HepG2 (cell line): ENCODE measurements at regions not wholly inside any gene's neighbourhood (a gene's known extent, or its start where the extent isn't known, plus 50 kb on each side); places are given as distances from the start of the nearest gene placed in this dataset.

Experiments used
- CBFB ChIP-seq: sonication (generic); formaldehyde crosslinking; IDR thresholded peaks from 2 replicates; pipeline ENCODE4 v1.4.0; 2020; ENCODE audit warnings: missing genetic modification reagents
- ELF3 ChIP-seq: IDR thresholded peaks from 2 replicates; pipeline ENCODE4 v1.6.1; 2016; ENCODE audit warnings: missing genetic modification reagents, missing compliant biosample characterization
- ETV6 ChIP-seq: sonication (generic); formaldehyde crosslinking; conservative IDR thresholded peaks from 2 replicates; pipeline ENCODE4 v1.4.0; 2020; ENCODE audit warnings: missing genetic modification reagents
- JUND ChIP-seq: sonication (generic); formaldehyde crosslinking; IDR thresholded peaks from 2 replicates; pipeline ENCODE4 v1.8.0; 2022; ENCODE audit warnings: mild to moderate bottlenecking, missing genetic modification reagents
- RXRA ChIP-seq: sonication (generic); formaldehyde crosslinking; IDR thresholded peaks from 2 replicates; pipeline ENCODE4 v1.5.1; 2020; ENCODE audit warnings: missing genetic modification reagents
- ZNF124 ChIP-seq: sonication (generic); formaldehyde crosslinking; IDR thresholded peaks from 2 replicates; pipeline ENCODE4 v1.4.0; 2020; ENCODE audit warnings: missing genetic modification reagents
- ZNF383 ChIP-seq: sonication (generic); formaldehyde crosslinking; IDR thresholded peaks from 2 replicates; pipeline ENCODE4 v1.4.0; 2020; ENCODE audit warnings: missing genetic modification reagents, mild to moderate bottlenecking, borderline replicate concordance
- TF ChIP-seq, protein P1 (sequence below): sonication (generic); formaldehyde crosslinking; IDR thresholded peaks from 2 replicates; pipeline ENCODE4 v1.5.0; 2020; ENCODE audit warnings: mild to moderate bottlenecking, missing genetic modification reagents, moderate library complexity
- TF ChIP-seq, protein P2 (sequence below): sonication (generic); formaldehyde crosslinking; IDR thresholded peaks from 2 replicates; pipeline ENCODE4 v1.5.0; 2020; ENCODE audit warnings: mild to moderate bottlenecking, missing genetic modification reagents
- TF ChIP-seq, protein P3 (sequence below): sonication (generic); formaldehyde crosslinking; IDR thresholded peaks from 2 replicates; pipeline ENCODE4 v1.8.1; 2023; ENCODE audit warnings: mild to moderate bottlenecking, moderate library complexity, missing genetic modification reagents
- TF ChIP-seq, protein P4 (sequence below): sonication (generic); formaldehyde crosslinking; IDR thresholded peaks from 2 replicates; pipeline ENCODE4 v1.4.0; 2020; ENCODE audit warnings: missing genetic modification reagents

DNA sequence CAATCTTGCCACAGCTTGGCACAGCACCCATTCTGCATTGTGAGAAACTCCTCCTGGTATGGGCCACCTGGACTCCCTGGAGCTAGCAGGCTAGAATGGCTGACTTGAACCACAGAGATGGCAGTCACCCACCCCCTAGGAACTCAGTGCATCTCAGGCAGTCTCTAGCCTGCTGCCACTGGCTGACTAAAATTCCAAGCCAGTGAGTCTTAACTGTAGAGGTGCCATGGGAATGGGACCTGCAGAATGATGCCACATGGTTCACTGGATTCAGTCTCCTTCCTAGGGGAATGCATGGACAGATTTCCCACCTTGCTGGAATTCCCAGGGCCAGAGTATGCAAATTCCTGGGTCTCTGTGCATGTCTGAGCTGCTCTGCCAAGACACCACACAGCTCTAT lies 382.9 kb downstream of the MAN2A1 start:
- TF ChIP-seq, protein P1, sequence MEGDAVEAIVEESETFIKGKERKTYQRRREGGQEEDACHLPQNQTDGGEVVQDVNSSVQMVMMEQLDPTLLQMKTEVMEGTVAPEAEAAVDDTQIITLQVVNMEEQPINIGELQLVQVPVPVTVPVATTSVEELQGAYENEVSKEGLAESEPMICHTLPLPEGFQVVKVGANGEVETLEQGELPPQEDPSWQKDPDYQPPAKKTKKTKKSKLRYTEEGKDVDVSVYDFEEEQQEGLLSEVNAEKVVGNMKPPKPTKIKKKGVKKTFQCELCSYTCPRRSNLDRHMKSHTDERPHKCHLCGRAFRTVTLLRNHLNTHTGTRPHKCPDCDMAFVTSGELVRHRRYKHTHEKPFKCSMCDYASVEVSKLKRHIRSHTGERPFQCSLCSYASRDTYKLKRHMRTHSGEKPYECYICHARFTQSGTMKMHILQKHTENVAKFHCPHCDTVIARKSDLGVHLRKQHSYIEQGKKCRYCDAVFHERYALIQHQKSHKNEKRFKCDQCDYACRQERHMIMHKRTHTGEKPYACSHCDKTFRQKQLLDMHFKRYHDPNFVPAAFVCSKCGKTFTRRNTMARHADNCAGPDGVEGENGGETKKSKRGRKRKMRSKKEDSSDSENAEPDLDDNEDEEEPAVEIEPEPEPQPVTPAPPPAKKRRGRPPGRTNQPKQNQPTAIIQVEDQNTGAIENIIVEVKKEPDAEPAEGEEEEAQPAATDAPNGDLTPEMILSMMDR (CRISPR knock-in tag) = no peak
- TF ChIP-seq JUND (no peak), RXRA (CRISPR knock-in tag) (no peak), ELF3 (no peak), CBFB (CRISPR knock-in tag) (no peak), ZNF383 (no peak), ZNF124 (CRISPR knock-in tag) (no peak), ETV6 (no peak)
- TF ChIP-seq, protein P2, sequence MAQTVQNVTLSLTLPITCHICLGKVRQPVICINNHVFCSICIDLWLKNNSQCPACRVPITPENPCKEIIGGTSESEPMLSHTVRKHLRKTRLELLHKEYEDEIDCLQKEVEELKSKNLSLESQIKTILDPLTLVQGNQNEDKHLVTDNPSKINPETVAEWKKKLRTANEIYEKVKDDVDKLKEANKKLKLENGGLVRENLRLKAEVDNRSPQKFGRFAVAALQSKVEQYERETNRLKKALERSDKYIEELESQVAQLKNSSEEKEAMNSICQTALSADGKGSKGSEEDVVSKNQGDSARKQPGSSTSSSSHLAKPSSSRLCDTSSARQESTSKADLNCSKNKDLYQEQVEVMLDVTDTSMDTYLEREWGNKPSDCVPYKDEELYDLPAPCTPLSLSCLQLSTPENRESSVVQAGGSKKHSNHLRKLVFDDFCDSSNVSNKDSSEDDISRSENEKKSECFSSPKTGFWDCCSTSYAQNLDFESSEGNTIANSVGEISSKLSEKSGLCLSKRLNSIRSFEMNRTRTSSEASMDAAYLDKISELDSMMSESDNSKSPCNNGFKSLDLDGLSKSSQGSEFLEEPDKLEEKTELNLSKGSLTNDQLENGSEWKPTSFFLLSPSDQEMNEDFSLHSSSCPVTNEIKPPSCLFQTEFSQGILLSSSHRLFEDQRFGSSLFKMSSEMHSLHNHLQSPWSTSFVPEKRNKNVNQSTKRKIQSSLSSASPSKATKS (CRISPR knock-in tag) = no peak
- TF ChIP-seq, protein P3, sequence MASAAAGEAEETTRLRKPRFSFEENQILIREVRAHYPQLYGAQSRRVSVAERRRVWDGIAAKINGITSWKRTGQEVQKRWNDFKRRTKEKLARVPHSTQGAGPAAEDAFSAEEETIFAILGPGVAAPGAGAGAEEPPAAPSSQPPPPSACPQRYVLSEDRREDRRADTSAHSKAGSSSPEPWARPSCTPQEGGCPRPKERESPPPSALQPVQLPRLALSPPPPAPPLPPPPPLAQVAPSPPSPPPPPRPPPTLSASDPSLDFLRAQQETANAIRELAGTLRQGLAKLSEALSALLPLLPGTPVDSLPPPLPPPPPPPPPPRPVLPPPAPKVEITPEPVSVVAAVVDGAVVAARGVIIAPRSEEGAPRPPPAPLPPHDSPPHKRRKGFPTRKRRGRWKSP (CRISPR knock-in tag) = no peak
- TF ChIP-seq, protein P4, sequence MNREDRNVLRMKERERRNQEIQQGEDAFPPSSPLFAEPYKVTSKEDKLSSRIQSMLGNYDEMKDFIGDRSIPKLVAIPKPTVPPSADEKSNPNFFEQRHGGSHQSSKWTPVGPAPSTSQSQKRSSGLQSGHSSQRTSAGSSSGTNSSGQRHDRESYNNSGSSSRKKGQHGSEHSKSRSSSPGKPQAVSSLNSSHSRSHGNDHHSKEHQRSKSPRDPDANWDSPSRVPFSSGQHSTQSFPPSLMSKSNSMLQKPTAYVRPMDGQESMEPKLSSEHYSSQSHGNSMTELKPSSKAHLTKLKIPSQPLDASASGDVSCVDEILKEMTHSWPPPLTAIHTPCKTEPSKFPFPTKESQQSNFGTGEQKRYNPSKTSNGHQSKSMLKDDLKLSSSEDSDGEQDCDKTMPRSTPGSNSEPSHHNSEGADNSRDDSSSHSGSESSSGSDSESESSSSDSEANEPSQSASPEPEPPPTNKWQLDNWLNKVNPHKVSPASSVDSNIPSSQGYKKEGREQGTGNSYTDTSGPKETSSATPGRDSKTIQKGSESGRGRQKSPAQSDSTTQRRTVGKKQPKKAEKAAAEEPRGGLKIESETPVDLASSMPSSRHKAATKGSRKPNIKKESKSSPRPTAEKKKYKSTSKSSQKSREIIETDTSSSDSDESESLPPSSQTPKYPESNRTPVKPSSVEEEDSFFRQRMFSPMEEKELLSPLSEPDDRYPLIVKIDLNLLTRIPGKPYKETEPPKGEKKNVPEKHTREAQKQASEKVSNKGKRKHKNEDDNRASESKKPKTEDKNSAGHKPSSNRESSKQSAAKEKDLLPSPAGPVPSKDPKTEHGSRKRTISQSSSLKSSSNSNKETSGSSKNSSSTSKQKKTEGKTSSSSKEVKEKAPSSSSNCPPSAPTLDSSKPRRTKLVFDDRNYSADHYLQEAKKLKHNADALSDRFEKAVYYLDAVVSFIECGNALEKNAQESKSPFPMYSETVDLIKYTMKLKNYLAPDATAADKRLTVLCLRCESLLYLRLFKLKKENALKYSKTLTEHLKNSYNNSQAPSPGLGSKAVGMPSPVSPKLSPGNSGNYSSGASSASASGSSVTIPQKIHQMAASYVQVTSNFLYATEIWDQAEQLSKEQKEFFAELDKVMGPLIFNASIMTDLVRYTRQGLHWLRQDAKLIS (CRISPR knock-in tag) = no peak
